SK-N-SH treated with all-trans-retinoic acid at 6 μM for 48 hours (cell line): ENCODE measurements at regions not wholly inside any gene's neighbourhood (a gene's known extent, or its start where the extent isn't known, plus 50 kb on each side); places are given as distances from the start of the nearest gene placed in this dataset.

Source experiments
- ATAC-seq: fragments of 200-7000 bp; cut with Tn5 transposase; 3 replicates; pipeline ENCODE4 v1.9.1; 2020; ENCODE audit warnings: mild to moderate bottlenecking, moderate library complexity
- CSDC2 ChIP-seq: fragments of 250-450 bp; sonication (Bioruptor Pico); IDR thresholded peaks from 2 replicates; pipeline ENCODE4 v1.5.0; 2020; ENCODE audit warnings: mild to moderate bottlenecking, moderate library complexity
- ESRRG ChIP-seq: fragments of 250-450 bp; sonication (Bioruptor Pico); IDR thresholded peaks from 2 replicates; pipeline ENCODE4 v1.6.1; 2021; ENCODE audit warnings: mild to moderate bottlenecking
- GLIS3 ChIP-seq: fragments of 250-450 bp; sonication (Bioruptor Pico); IDR thresholded peaks from 2 replicates; pipeline ENCODE4 v1.5.0; 2020; ENCODE audit warnings: mild to moderate bottlenecking, moderate library complexity
- ISL1 ChIP-seq: fragments of 250-450 bp; sonication (Bioruptor Pico); IDR thresholded peaks from 2 replicates; pipeline ENCODE4 v2.1.2; 2022; ENCODE audit warnings: mild to moderate bottlenecking, moderate library complexity
- OSR1 ChIP-seq: fragments of 250-450 bp; sonication (Bioruptor Pico); IDR thresholded peaks from 2 replicates; pipeline ENCODE4 v1.8.0; 2022; ENCODE audit warnings: moderate library complexity, mild to moderate bottlenecking, inconsistent platforms
- PPARA ChIP-seq: fragments of 250-450 bp; sonication (Bioruptor Pico); IDR thresholded peaks from 2 replicates; pipeline ENCODE4 v1.5.0; 2020; ENCODE audit warnings: mild to moderate bottlenecking, borderline replicate concordance
- RARB ChIP-seq: fragments of 250-450 bp; sonication (Bioruptor Pico); IDR thresholded peaks from 2 replicates; pipeline ENCODE4 v1.8.0; 2021; ENCODE audit warnings: mild to moderate bottlenecking, moderate library complexity
- SNAI2 ChIP-seq: fragments of 250-450 bp; sonication (Bioruptor Pico); IDR thresholded peaks from 2 replicates; pipeline ENCODE4 v1.5.0; 2020; ENCODE audit warnings: mild to moderate bottlenecking, moderate library complexity
- TCF4 ChIP-seq: fragments of 250-450 bp; sonication (Bioruptor Pico); IDR thresholded peaks from 2 replicates; pipeline ENCODE4 v1.8.0; 2021; ENCODE audit warnings: mild to moderate bottlenecking, moderate library complexity, borderline replicate concordance
- TOX ChIP-seq: fragments of 250-450 bp; sonication (Bioruptor Pico); IDR thresholded peaks from 2 replicates; pipeline ENCODE4 v1.8.0; 2021; ENCODE audit warnings: mild to moderate bottlenecking, moderate library complexity, borderline replicate concordance
- ZC3H10 ChIP-seq: fragments of 250-450 bp; sonication (Bioruptor Pico); IDR thresholded peaks from 2 replicates; pipeline ENCODE4 v1.5.1; 2021; ENCODE audit warnings: mild to moderate bottlenecking, moderate library complexity
- ZFP30 ChIP-seq: fragments of 450-650 bp; formaldehyde crosslinking; IDR thresholded peaks from 2 replicates; pipeline ENCODE4 v1.5.0; 2022; ENCODE audit warnings: mild to moderate bottlenecking, moderate library complexity
- ZNF565 ChIP-seq: fragments of 450-650 bp; formaldehyde crosslinking; conservative IDR thresholded peaks from 2 replicates; pipeline ENCODE4 v1.5.0; 2020; ENCODE audit warnings: low read depth, mild to moderate bottlenecking, moderate library complexity
- ZNF8 ChIP-seq: fragments of 450-650 bp; formaldehyde crosslinking; IDR thresholded peaks from 2 replicates; pipeline ENCODE4 v1.5.0; 2020; ENCODE audit warnings: mild to moderate bottlenecking, moderate library complexity
- TF ChIP-seq, protein P1 (sequence below): fragments of 250-450 bp; sonication (Bioruptor Pico); IDR thresholded peaks from 2 replicates; pipeline ENCODE4 v1.8.0; 2020; ENCODE audit warnings: mild to moderate bottlenecking, moderate library complexity, borderline replicate concordance
- TF ChIP-seq, protein P2 (sequence below): fragments of 250-450 bp; sonication (Bioruptor Pico); IDR thresholded peaks from 2 replicates; pipeline ENCODE4 v1.5.0; 2020; ENCODE audit warnings: mild to moderate bottlenecking, moderate library complexity

DNA sequence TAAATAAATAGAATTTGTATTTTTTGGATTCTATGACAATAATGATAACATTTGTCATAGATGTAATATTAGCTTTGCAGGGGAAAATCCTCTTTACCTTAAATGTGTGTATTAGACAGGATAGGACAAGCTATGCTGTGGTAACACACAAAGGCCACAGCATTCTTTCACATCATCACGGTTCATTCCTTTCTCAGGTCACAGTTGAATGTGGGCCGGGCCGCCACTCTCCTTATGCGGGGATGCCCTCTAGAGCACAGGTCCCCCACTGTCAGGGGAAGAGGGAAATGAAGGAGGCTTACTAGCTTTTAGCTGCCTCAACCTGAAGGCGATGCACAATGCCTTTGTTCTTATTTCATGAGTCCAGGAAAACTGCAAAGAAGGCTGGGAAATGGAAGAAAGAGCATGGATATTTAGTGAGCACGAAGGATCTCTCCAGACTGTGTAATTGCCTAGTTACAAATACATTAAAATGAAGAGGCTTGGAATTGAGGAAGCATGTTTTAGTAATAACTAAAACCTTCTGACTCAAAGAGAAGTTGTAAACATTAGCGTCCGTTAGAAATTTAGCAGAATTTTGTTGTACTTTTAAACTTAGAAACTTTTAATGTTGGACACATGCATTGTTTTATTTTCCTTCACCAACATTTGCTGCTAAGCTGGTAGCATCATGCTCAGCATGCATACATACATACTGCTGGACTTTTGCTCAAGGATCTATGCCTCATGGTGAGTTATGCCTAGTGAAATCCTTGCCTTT lies 248.9 kb upstream of the FOXQ1 start (continued):
- TF ChIP-seq, protein P1, sequence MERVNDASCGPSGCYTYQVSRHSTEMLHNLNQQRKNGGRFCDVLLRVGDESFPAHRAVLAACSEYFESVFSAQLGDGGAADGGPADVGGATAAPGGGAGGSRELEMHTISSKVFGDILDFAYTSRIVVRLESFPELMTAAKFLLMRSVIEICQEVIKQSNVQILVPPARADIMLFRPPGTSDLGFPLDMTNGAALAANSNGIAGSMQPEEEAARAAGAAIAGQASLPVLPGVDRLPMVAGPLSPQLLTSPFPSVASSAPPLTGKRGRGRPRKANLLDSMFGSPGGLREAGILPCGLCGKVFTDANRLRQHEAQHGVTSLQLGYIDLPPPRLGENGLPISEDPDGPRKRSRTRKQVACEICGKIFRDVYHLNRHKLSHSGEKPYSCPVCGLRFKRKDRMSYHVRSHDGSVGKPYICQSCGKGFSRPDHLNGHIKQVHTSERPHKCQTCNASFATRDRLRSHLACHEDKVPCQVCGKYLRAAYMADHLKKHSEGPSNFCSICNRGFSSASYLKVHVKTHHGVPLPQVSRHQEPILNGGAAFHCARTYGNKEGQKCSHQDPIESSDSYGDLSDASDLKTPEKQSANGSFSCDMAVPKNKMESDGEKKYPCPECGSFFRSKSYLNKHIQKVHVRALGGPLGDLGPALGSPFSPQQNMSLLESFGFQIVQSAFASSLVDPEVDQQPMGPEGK: no peak
- no peak for TF ChIP-seq RARB (CRISPR knock-in tag)

DNA sequence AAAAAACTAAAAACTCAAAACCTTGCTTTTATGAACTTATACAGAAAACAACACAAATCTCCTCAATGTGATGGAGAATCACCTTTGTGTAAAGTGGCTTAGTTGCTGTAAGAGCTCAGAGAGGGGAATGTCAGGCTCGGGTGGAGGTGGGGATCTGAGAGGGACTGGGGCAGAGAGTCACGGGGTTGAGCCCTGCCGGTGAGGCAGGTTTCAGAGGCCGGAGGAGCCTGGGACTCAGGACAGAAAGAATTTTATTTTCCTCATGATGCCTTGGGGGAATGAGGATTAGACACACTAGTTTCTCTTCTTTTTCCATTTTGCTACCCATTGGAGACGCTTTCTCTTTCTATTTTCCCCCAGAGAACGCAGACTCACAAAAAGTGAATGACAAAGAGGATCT lies 252.3 kb upstream of the FOXQ1 start:
- ATAC-seq: no peak
- TF ChIP-seq GLIS3 (CRISPR knock-in tag) (no peak), SNAI2 (no peak), PPARA (CRISPR knock-in tag) (no peak), CSDC2 (CRISPR knock-in tag) (no peak)
- TF ChIP-seq, protein P2, sequence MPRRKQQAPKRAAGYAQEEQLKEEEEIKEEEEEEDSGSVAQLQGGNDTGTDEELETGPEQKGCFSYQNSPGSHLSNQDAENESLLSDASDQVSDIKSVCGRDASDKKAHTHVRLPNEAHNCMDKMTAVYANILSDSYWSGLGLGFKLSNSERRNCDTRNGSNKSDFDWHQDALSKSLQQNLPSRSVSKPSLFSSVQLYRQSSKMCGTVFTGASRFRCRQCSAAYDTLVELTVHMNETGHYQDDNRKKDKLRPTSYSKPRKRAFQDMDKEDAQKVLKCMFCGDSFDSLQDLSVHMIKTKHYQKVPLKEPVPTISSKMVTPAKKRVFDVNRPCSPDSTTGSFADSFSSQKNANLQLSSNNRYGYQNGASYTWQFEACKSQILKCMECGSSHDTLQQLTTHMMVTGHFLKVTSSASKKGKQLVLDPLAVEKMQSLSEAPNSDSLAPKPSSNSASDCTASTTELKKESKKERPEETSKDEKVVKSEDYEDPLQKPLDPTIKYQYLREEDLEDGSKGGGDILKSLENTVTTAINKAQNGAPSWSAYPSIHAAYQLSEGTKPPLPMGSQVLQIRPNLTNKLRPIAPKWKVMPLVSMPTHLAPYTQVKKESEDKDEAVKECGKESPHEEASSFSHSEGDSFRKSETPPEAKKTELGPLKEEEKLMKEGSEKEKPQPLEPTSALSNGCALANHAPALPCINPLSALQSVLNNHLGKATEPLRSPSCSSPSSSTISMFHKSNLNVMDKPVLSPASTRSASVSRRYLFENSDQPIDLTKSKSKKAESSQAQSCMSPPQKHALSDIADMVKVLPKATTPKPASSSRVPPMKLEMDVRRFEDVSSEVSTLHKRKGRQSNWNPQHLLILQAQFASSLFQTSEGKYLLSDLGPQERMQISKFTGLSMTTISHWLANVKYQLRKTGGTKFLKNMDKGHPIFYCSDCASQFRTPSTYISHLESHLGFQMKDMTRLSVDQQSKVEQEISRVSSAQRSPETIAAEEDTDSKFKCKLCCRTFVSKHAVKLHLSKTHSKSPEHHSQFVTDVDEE (CRISPR knock-in tag): no peak
- TF ChIP-seq, protein P1: no peak

DNA sequence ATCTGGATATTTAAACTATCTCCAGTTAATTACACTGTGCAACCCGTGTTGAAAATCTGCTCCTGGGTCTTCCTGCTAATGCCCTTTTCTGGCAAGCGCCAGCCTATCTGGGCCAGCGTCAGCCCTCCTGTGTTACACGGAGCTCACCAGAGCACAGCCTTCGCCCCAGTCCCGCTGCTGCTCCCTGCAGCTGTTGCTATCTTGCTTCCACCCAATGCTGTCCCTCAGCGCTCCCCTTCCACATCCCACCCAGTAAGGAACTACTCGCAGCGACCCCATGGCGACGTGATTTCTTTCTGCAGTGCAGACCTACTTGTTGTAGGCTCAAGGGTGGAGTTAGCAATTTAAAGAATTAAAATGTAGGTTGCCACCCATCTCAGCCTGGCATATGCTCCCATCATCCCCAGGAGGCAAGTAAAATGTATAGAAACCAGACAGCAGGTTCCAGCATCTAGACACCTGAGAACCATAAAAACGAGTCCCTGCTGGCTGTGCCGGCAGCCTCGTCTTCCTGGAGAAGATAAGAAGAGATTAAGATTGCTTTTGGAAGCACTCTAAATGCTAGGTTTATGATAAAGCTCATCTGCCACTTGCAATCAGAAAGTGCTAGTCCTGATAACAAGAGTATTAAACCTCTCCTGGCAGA lies 254.3 kb upstream of the FOXQ1 start:
- ATAC-seq: no peak
- TF ChIP-seq TOX (CRISPR knock-in tag): no peak
- TF ChIP-seq CSDC2 (CRISPR knock-in tag): no peak
- TF ChIP-seq, protein P1: no peak
- TF ChIP-seq ZNF8 (CRISPR knock-in tag): no peak
- no peak for TF ChIP-seq ZC3H10 (CRISPR knock-in tag)
- no peak for TF ChIP-seq PPARA (CRISPR knock-in tag)
- no peak for TF ChIP-seq ISL1 (CRISPR knock-in tag)
- no peak for TF ChIP-seq ZFP30
- TF ChIP-seq ESRRG: no peak
- no peak for TF ChIP-seq OSR1 (CRISPR knock-in tag)
- TF ChIP-seq RARB (CRISPR knock-in tag): no peak

DNA sequence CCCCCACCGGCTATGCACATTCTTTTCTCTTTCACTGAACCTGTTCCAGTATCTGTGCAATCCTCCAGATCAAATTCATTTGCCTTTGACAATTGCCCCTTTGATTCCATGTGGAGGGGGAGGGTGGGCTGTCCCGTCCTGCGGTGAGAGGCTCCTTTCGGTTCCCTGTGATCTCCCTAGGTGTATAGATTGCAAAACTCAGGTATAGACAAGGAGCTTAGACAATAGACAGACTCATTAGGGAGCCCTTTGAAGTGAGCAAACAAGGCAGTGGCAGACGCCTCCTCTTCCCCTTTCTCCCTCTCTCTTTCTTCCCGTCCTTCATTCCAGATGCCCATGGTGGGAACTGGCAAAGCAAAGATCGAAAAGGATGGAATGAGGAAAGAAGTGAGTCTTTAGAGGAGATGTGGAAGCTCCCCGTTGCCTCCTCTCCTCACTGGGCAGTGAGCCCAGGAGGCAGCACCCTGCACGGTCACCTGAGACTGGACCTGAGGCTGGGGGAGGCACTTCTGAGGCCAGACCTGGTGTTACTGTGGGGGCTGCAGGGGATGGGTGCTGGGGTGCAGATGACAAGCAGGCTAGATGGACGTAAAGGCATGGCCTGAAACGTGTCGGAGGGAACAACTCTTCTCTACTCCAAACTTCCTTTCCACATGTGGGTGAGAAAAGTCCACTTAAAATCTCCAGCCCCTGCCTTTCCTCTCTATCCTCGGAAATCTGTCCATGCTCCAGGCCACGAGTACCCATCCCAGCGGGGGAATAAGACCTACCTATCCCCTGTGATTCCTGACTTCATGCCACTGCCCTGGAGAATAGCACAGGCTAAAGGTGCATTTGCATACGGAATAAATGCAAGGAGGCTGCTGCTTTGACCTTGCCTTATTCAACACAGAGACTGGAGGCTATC lies 256.6 kb upstream of the FOXQ1 start:
- no peak for ATAC-seq
- no peak for TF ChIP-seq ZFP30
- TF ChIP-seq TCF4 (CRISPR knock-in tag): no peak
- no peak for TF ChIP-seq ZNF565 (CRISPR knock-in tag)
- TF ChIP-seq, all 23 proteins: peak for 0
